ENCODE measurements at regions not wholly inside any gene's neighbourhood (a gene's known extent, or its start where the extent isn't known, plus 50 kb on each side); places are given as distances from the start of the nearest gene placed in this dataset.

DNA sequence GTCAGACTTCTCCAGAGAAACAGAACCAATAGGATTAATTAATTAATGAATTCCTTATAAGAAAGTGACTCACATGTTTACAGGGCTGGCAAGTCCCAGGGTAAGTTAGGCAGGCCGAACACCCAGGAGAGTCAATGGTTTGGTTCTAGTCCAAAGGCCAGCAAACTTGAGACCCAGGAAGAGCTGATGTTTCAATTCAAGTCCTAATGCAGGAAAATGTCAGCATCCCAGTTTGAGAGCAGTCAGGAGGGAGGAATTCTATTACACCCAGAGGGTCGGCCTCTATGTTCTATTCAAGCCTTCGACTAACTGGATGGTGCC, 466.0 kb downstream of the INSC start:
- DNase-seq: no peak
- no peak overlapping the region for H3K4me2 ChIP-seq (ENCODE audit: insufficient read depth, insufficient read length, low read length)
- H3K79me1 ChIP-seq (ENCODE audit: insufficient read depth, low read depth, low read length, poor library complexity, severe bottlenecking): no peaks in the 10 kb centered on the region
- H3K79me2 ChIP-seq (ENCODE audit: insufficient read depth, low read length): no peaks in the 10 kb centered on the region
- H3K18ac ChIP-seq (ENCODE audit: insufficient read length, low read depth, low read length): no peak overlapping the region
- no peak overlapping the region for H3K9ac ChIP-seq (ENCODE audit: extremely low read depth, insufficient read length, low read length)
- no CpG with 5 or more reads among the region's 3 CpGs for WGBS (ENCODE audit: extremely low coverage, insufficient read length, low lambda C conversion rate)
- H3K27ac Mint-ChIP-seq: no peak overlapping the region
- H3K23me2 ChIP-seq (ENCODE audit: insufficient read length, low read depth, low read length, poor library complexity, severe bottlenecking): no peaks in the 10 kb centered on the region
- no peak overlapping the region for H2AFZ ChIP-seq (ENCODE audit: low read length)
- no peak overlapping the region for H3K27ac ChIP-seq (ENCODE audit: insufficient read length, low read depth, low read length)
- H2BK20ac ChIP-seq (ENCODE audit: low read depth, low read length, poor library complexity, severe bottlenecking): no peak overlapping the region
- H3K4me3 Mint-ChIP-seq: no peak overlapping the region
- H4K5ac ChIP-seq (ENCODE audit: insufficient read length, low read depth, low read length): no peak overlapping the region
- no peaks in the 10 kb centered on the region for H3K9me3 ChIP-seq (ENCODE audit: control insufficient read depth, low read depth, low read length)
- H2BK12ac ChIP-seq (ENCODE audit: insufficient read length, low read depth, low read length): no peak overlapping the region
- no peaks in the 10 kb centered on the region for H3K4me1 Mint-ChIP-seq
- H3K23ac ChIP-seq (ENCODE audit: insufficient read length, low read depth, low read length): no peak overlapping the region
- peaks cover 2% of the 10 kb centered on the region for H3K27me3 Mint-ChIP-seq (ENCODE audit: low read depth)
- TF ChIP-seq CTCF (conservative IDR thresholded peaks at IDR 0.05): no peak
- no peak overlapping the region for H3K14ac ChIP-seq (ENCODE audit: insufficient read depth, low read length)
- no peak overlapping the region for H2BK15ac ChIP-seq (ENCODE audit: low read depth, low read length)
- no peak overlapping the region for H4K91ac ChIP-seq (ENCODE audit: insufficient read length, low read depth, low read length)
- H3T11ph ChIP-seq (ENCODE audit: low read length): no peak overlapping the region
- H2BK5ac ChIP-seq (ENCODE audit: insufficient read length, low read length): no peak overlapping the region
- H3K27me3 ChIP-seq (ENCODE audit: insufficient read depth, low read length): no peaks in the 10 kb centered on the region
- no peak overlapping the region for H3K4ac ChIP-seq (ENCODE audit: low read depth, low read length)
- H3K56ac ChIP-seq (ENCODE audit: insufficient read length, low read depth, low read length): no peak overlapping the region
- H3K9me3 Mint-ChIP-seq: no peaks in the 10 kb centered on the region; a peak in 1 of 5 replicates
- H2BK120ac ChIP-seq (ENCODE audit: low read depth, low read length, poor library complexity, severe bottlenecking): no peak overlapping the region
- H4K8ac ChIP-seq (replicated peaks; ENCODE audit: insufficient read length, low read depth, low read length): no peak overlapping the region
- no peak overlapping the region for H2AK5ac ChIP-seq (ENCODE audit: insufficient read length, low read length)
- H3K4me1 ChIP-seq (ENCODE audit: insufficient read depth, low read length): no peaks in the 10 kb centered on the region
- H3K36me3 Mint-ChIP-seq (ENCODE audit: insufficient read depth in 1 of 3, low read depth in 3 of 3): no peaks in the 10 kb centered on the region
- H4K20me1 ChIP-seq (ENCODE audit: control insufficient read depth, insufficient read depth, insufficient read length): no peaks in the 10 kb centered on the region

Measured in H9 (cell line).